Prostate gland (tissue), 2 donors: ENCODE measurements at regions not wholly inside any gene's neighbourhood (a gene's known extent, or its start where the extent isn't known, plus 50 kb on each side); places are given as distances from the start of the nearest gene placed in this dataset.

ENCODE experiments used
- CTCF ChIP-seq, 4 experiments: fragments of 200-600 bp in 2 of 4; fragments of 450-650 bp in 2 of 4; sonication (generic) in 2 of 4; IDR thresholded peaks; 1 replicate in 3 of 4; 2 replicates in 1 of 4; pipeline ENCODE4 v1.5.1; 2016 to 2019; ENCODE audit warnings: antibody characterized with exemption in 4 of 4, mild to moderate bottlenecking in 2 of 4, moderate library complexity in 2 of 4
- POLR2A ChIP-seq: fragments of 450-650 bp; IDR thresholded peaks from one replicate; pipeline ENCODE4 v1.6.1; 2016; ENCODE audit warnings: antibody characterized with exemption, mild to moderate bottlenecking

- no peak for TF ChIP-seq CTCF (IDR thresholded peaks at IDR 0.05)
- no peak for TF ChIP-seq POLR2A
Measured at GRCh38 chr5:138631096-138631928, 56.1 kb upstream of the HSPA9 start.
